Fibroblast of pulmonary artery (primary cell): ENCODE measurements at regions not wholly inside any gene's neighbourhood (a gene's known extent, or its start where the extent isn't known, plus 50 kb on each side); places are given as distances from the start of the nearest gene placed in this dataset.

Experiments used
- DNase-seq: peaks from one replicate; pipeline ENCODE4 v3.0.0-alpha.2; 2010; ENCODE audit warnings: low read depth
- H3K4me3 ChIP-seq: replicated peaks from 2 replicates; pipeline ENCODE4 v1.5.1; 2011; ENCODE audit warnings: low read depth, mild to moderate bottlenecking, control low read depth, low read length, moderate library complexity
- CTCF ChIP-seq: IDR thresholded peaks from 2 replicates; pipeline ENCODE4 v1.5.1; 2011; ENCODE audit warnings: mild to moderate bottlenecking, control low read depth, low read length, inconsistent platforms; ENCODE audit errors: missing control alignments

- no peak for TF ChIP-seq CTCF
- no peak overlapping the region for H3K4me3 ChIP-seq
- DNase-seq, result peak; percentile 41
Observed at GRCh38 chr15:87618203-87618725, 638.3 kb downstream of the NTRK3 start.

GRCh38 chr15:87614704-87615103, 641.8 kb downstream of the NTRK3 start:
- no peak for DNase-seq
- no peak overlapping the region for H3K4me3 ChIP-seq
- no peak for TF ChIP-seq CTCF

DNA sequence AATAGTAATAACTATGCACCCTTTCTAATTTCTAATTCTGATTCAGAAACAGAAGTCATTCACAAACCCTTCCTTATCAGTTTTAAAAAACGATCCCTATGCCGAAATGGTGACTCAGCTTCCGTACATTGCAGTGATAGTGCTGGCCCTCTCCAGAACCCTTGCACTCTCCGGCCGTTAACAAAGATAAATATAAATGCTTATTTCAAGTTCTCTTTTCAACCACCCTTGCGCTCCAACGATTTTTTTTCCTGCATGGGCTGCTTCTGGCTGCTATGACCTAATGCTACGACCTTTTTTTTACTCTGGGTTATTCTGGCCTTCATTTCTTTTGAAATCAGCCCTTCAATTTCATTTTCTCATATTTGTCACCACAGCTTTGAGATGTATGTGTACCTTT, 646.2 kb downstream of the NTRK3 start:
- TF ChIP-seq CTCF, result no peak
- DNase-seq, result peak; percentile 77
- H3K4me3 ChIP-seq, result peak overlapping the region; percentile 21

GRCh38 chr15:87609894-87610293, 646.6 kb downstream of the NTRK3 start:
- no peak for DNase-seq
- peak overlapping the region; percentile 21 for H3K4me3 ChIP-seq
- no peak for TF ChIP-seq CTCF

GRCh38 chr15:87609474-87609873, 647.1 kb downstream of the NTRK3 start:
- TF ChIP-seq CTCF, result no peak
- H3K4me3 ChIP-seq, result no peak overlapping the region
- DNase-seq, result peak; percentile 97

GRCh38 chr15:87608238-87609028, 648.1 kb downstream of the NTRK3 start:
- TF ChIP-seq CTCF, result no peak
- H3K4me3 ChIP-seq, result no peak overlapping the region
- no peak for DNase-seq

GRCh38 chr15:87606971-87607370, 649.6 kb downstream of the NTRK3 start:
- no peak for DNase-seq
- H3K4me3 ChIP-seq, result no peak overlapping the region
- no peak for TF ChIP-seq CTCF
